GM12878 (cell line): ENCODE measurements at regions not wholly inside any gene's neighbourhood (a gene's known extent, or its start where the extent isn't known, plus 50 kb on each side); places are given as distances from the start of the nearest gene placed in this dataset.
A peak's percentile ranks its signal among the peaks of the same experiment; 100 is the strongest.

Experiments used
- ATAC-seq: fragments of 200-7000 bp; cut with Tn5 transposase; 3 replicates; pipeline ENCODE4 v1.9.1; 2020; ENCODE audit warnings: mild to moderate bottlenecking, moderate library complexity
- BruUV-seq: library from RNA; stranded (reverse); fragments of 400-500 nt; replicated peaks from 2 replicates; lab custom pipeline; 2021; lab: Mats Ljungman, UMichigan
- CTCF ChIA-PET: fragments of 300-600 bp; sonication (Branson Sonifier 250); formaldehyde crosslinking; extraction: SDS; loops from one replicate; lab custom pipeline; 2021; ENCODE audit warnings: inconsistent platforms; lab: Yijun Ruan, JAX
- POLR2A ChIA-PET: fragments of 350-600 bp; formaldehyde crosslinking; extraction: SDS; loops from one replicate; lab custom pipeline; 2021; ENCODE audit warnings: inconsistent platforms; lab: Charles Lee
- RAD21 ChIA-PET: fragments of 300-600 bp; sonication (Branson Sonifier 250); formaldehyde crosslinking; loops from one replicate; lab custom pipeline; 2023; ENCODE audit warnings: antibody characterized with exemption; ENCODE audit not compliant: unreplicated experiment; lab: Charles Lee
- SMC1A ChIA-PET: fragments of 300-600 bp; sonication (Branson Sonifier 250); formaldehyde crosslinking; loops from one replicate; lab custom pipeline; 2023; ENCODE audit not compliant: unreplicated experiment, uncharacterized antibody; lab: Charles Lee
- DNase-seq: peaks from one replicate; pipeline ENCODE4 v3.0.0-alpha.2; 2011; ENCODE audit warnings: low read depth, low spot score
- FAIRE-seq: peaks from 3 replicates; lab custom pipeline; 2011; peaks lifted over from hg19 to GRCh38; lab: Jason Lieb, UNC
- H2AFZ ChIP-seq: 2 replicates; pipeline ENCODE4 v1.6.0; 2011; ENCODE audit warnings: low read depth, low read length, control low read depth; ENCODE audit not compliant: control insufficient read depth
- H3K27ac ChIP-seq: 2 replicates; pipeline ENCODE4 v1.5.1; 2011; ENCODE audit warnings: control low read depth; ENCODE audit not compliant: control insufficient read depth, insufficient read depth
- H3K27me3 ChIP-seq, 2 experiments: replicated peaks in 1 of 2; 2 replicates each; pipeline versions ENCODE4 v1.6.0 to v1.6.1; 2011; ENCODE audit warnings: low read length in 1 of 2; ENCODE audit not compliant: control insufficient read depth in 2 of 2, insufficient read depth in 2 of 2
- H3K36me3 ChIP-seq, 2 experiments: 2 replicates each; pipeline ENCODE4 v1.5.1; 2011; ENCODE audit warnings: low read length in 1 of 2; ENCODE audit not compliant: control insufficient read depth in 2 of 2, insufficient read depth in 2 of 2
- H3K4me1 ChIP-seq: 2 replicates; pipeline ENCODE4 v1.6.1; 2011; ENCODE audit warnings: mild to moderate bottlenecking, low read length, moderate library complexity, mixed read lengths; ENCODE audit not compliant: control insufficient read depth, insufficient read depth
- H3K4me2 ChIP-seq: 2 replicates; pipeline ENCODE4 v1.6.0; 2011; ENCODE audit warnings: control low read depth; ENCODE audit not compliant: control insufficient read depth, insufficient read depth
- H3K4me3 ChIP-seq: fragments of 200-600 bp; sonication (generic); 2 replicates; pipeline ENCODE4 v1.5.1; 2016
- H3K79me2 ChIP-seq: 2 replicates; pipeline ENCODE4 v1.6.0; 2011; ENCODE audit warnings: low read length; ENCODE audit not compliant: control insufficient read depth, insufficient read depth
- H3K9ac ChIP-seq: 2 replicates; pipeline ENCODE4 v1.8.0; 2011; ENCODE audit warnings: low read length, control low read depth, mixed read lengths; ENCODE audit not compliant: control insufficient read depth, insufficient read depth
- H3K9me3 ChIP-seq: replicated peaks from 3 replicates; pipeline ENCODE4 v1.5.1; 2011; ENCODE audit warnings: mild to moderate bottlenecking, low read length; ENCODE audit not compliant: control insufficient read depth, insufficient read depth
- H4K20me1 ChIP-seq: 2 replicates; pipeline ENCODE4 v1.6.0; 2011; ENCODE audit not compliant: control insufficient read depth, insufficient read depth
- BHLHE40 ChIP-seq, 2 experiments: fragments of 450-650 bp in 1 of 2; IDR thresholded peaks; 2 replicates each; pipeline ENCODE4 v1.6.1; 2011 to 2017; ENCODE audit warnings: low read depth in 2 of 2, borderline replicate concordance in 1 of 2, improper control_type of control experiment in 1 of 2, low read length in 1 of 2, mild to moderate bottlenecking in 1 of 2
- CBFB ChIP-seq: IDR thresholded peaks from 2 replicates; pipeline ENCODE4 v1.6.1; 2016; ENCODE audit warnings: antibody characterized with exemption, low read depth
- HDGF ChIP-seq: fragments of 450-650 bp; IDR thresholded peaks from 2 replicates; pipeline ENCODE4 v1.6.1; 2016; ENCODE audit warnings: antibody characterized with exemption
- KAT2A ChIP-seq: conservative IDR thresholded peaks from 2 replicates; pipeline ENCODE4 v1.6.1; 2011; ENCODE audit warnings: low read depth, low read length; ENCODE audit not compliant: control insufficient read depth
- NR2F1 ChIP-seq: fragments of 450-650 bp; conservative IDR thresholded peaks from 2 replicates; pipeline ENCODE4 v1.6.1; 2017; ENCODE audit warnings: mild to moderate bottlenecking
- PML ChIP-seq: IDR thresholded peaks from 2 replicates; pipeline ENCODE4 v1.6.1; 2012; ENCODE audit warnings: low read length, inconsistent platforms
- PRDM15 ChIP-seq: fragments of 450-650 bp; formaldehyde crosslinking; IDR thresholded peaks from 2 replicates; pipeline ENCODE4 v1.4.0; 2020; ENCODE audit warnings: mild to moderate bottlenecking, moderate library complexity
- WGBS: methylation state at CpG from one replicate; pipeline ENCODE4 v1.1.6; 2016; ENCODE audit warnings: low lambda C conversion rate; ENCODE audit not compliant: insufficient replicate concordance, insufficient coverage; ENCODE audit errors: missing lambda C conversion rate; 5-methylcytosine and 5-hydroxymethylcytosine counted together
- in situ Hi-C: fragments of 300-500 bp; cut with MboI; formaldehyde crosslinking; loops from 9 replicates; pipeline ENCODE4 v1.14.3; 2018; ENCODE audit warnings: mixed read lengths
- intact Hi-C: fragments of 100-400 bp; cut with micrococcal nuclease; formaldehyde crosslinking; loops from one replicate; pipeline ENCODE4 v1.14.2; 2022; ENCODE audit not compliant: unreplicated experiment
- TF ChIP-seq, protein P1 (sequence below): fragments of 450-650 bp; IDR thresholded peaks from 2 replicates; pipeline ENCODE4 v1.6.1; 2018; ENCODE audit warnings: borderline replicate concordance, mild to moderate bottlenecking; ENCODE audit not compliant: partially characterized antibody
- TF ChIP-seq, protein P2 (sequence below): fragments of 450-650 bp; formaldehyde crosslinking; IDR thresholded peaks from 2 replicates; pipeline ENCODE4 v1.5.0; 2022; ENCODE audit warnings: mild to moderate bottlenecking, missing genetic modification characterization

DNA sequence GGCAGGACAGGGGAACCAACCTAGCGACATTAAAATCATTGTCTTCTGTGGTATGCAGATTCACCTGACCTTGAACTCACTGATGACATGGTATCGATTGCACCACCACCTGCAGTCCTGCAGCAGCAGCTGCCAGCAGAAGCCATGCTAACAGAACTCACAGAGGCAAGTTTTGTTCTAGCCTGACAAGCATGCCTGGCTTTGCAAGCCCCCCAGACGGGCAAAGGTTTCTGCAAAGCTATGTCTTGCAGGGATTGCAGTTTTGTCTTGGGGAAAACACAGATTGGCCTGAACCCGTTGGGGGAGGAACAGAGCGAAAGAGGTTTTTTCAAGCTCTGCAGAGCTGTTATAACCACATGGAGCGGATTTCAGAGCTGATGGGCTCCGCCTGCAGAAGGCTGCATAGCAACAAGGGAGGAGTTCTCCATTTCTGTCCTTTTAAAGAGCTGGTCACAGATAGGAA, 221.0 kb downstream of the HIPK3 start:
- no peak overlapping the region for H2AFZ ChIP-seq
- POLR2A ChIA-PET = interaction anchor here (0.6 kb wide), 1 partner anchor 33 kb away, joined by 3 read pairs; no protein-coding TSS in a partner anchor
- no peaks in the 10 kb centered on the region for H3K36me3 ChIP-seq

More for the DNA sequence above, 221.0 kb downstream of the HIPK3 start:
- no peak overlapping the region for H3K27ac ChIP-seq
- no peaks in the 10 kb centered on the region; a peak in 1 of 4 replicates for H3K27me3 ChIP-seq
- no peak overlapping the region for H3K4me2 ChIP-seq
- FAIRE-seq (no peak), DNase-seq (peak; percentile 12), ATAC-seq (peak; percentile 78)
- no peak overlapping the region for H3K4me3 ChIP-seq
- no peaks in the 10 kb centered on the region for H3K79me2 ChIP-seq
- ChIA-PET SMC1A (interaction anchor here (1.1 to 1.6 kb wide), 4 partner anchors 27 to 311 kb away, joined by 3 to 4 read pairs (median 3); no protein-coding TSS in a partner anchor), CTCF (no interaction called here), RAD21 (interaction anchor here (1.0 to 1.5 kb wide), 2 partner anchors 94 to 264 kb away, joined by 3 to 4 read pairs; no protein-coding TSS in a partner anchor)
- no peaks in the 10 kb centered on the region for H3K9me3 ChIP-seq
- H4K20me1 ChIP-seq = no peaks in the 10 kb centered on the region
- intact Hi-C loops (loop anchor here (10.0 kb wide), 1 partner anchor 113 kb away; no protein-coding TSS in a partner anchor), in situ Hi-C loops (no loop called here)
- TF ChIP-seq PML = no peak
- TF ChIP-seq HDGF = no peak
- 0 out of 4 replicates have a peak, but pooled peaks of 1 of the 2 experiments have one; percentile 11 for TF ChIP-seq BHLHE40 (IDR thresholded peaks at IDR 0.05; ENCODE audit: borderline replicate concordance in 1 of 2, low read depth in 2 of 2, low read length in 1 of 2)
- TF ChIP-seq KAT2A = no peak
- TF ChIP-seq PRDM15 = no peak
- TF ChIP-seq, protein P1, sequence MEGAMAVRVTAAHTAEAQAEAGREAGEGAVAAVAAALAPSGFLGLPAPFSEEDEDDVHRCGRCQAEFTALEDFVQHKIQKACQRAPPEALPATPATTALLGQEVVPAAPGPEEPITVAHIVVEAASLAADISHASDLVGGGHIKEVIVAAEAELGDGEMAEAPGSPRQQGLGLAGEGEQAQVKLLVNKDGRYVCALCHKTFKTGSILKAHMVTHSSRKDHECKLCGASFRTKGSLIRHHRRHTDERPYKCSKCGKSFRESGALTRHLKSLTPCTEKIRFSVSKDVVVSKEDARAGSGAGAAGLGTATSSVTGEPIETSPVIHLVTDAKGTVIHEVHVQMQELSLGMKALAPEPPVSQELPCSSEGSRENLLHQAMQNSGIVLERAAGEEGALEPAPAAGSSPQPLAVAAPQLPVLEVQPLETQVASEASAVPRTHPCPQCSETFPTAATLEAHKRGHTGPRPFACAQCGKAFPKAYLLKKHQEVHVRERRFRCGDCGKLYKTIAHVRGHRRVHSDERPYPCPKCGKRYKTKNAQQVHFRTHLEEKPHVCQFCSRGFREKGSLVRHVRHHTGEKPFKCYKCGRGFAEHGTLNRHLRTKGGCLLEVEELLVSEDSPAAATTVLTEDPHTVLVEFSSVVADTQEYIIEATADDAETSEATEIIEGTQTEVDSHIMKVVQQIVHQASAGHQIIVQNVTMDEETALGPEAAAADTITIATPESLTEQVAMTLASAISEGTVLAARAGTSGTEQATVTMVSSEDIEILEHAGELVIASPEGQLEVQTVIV = no peak
- no peak for TF ChIP-seq CBFB
- TF ChIP-seq, protein P2, sequence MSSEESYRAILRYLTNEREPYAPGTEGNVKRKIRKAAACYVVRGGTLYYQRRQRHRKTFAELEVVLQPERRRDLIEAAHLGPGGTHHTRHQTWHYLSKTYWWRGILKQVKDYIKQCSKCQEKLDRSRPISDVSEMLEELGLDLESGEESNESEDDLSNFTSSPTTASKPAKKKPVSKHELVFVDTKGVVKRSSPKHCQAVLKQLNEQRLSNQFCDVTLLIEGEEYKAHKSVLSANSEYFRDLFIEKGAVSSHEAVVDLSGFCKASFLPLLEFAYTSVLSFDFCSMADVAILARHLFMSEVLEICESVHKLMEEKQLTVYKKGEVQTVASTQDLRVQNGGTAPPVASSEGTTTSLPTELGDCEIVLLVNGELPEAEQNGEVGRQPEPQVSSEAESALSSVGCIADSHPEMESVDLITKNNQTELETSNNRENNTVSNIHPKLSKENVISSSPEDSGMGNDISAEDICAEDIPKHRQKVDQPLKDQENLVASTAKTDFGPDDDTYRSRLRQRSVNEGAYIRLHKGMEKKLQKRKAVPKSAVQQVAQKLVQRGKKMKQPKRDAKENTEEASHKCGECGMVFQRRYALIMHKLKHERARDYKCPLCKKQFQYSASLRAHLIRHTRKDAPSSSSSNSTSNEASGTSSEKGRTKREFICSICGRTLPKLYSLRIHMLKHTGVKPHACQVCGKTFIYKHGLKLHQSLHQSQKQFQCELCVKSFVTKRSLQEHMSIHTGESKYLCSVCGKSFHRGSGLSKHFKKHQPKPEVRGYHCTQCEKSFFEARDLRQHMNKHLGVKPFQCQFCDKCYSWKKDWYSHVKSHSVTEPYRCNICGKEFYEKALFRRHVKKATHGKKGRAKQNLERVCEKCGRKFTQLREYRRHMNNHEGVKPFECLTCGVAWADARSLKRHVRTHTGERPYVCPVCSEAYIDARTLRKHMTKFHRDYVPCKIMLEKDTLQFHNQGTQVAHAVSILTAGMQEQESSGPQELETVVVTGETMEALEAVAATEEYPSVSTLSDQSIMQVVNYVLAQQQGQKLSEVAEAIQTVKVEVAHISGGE (CRISPR knock-in tag) = no peak
- peak; percentile 89 for TF ChIP-seq NR2F1
- 22% methylated on average over 7 of the region's 7 CpGs for WGBS
- peaks cover 3% of the 10 kb centered on the region; the same call in 1 of the 2 replicates for H3K4me1 ChIP-seq
- no peak overlapping the region for H3K9ac ChIP-seq
- BruUV-seq = no TSS peak
